ENCODE measurements at regions not wholly inside any gene's neighbourhood (a gene's known extent, or its start where the extent isn't known, plus 50 kb on each side); places are given as distances from the start of the nearest gene placed in this dataset.

DNA sequence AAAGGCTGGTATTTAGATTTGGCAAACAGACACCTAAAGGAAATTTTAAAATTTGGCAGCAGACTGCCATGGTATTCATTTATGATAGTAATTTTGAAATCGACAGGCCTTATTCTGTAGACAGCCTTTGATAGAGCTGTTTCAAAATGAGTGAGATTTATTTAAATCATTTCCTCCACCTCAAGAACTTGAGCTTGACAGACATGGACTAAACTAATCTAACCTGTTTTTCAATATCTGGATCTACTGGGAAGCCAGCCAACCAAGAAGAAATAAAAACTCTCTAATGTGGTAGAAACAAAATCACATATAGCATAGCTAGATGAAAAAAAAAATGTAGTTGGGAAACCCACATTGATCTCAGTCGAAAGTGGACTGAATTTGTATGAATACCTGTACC is 56.9 kb upstream of the RASA1 start:
- no peak overlapping the region for H3K56ac ChIP-seq (ENCODE audit: extremely low read depth, insufficient read depth, low read length)
- H3K4me2 ChIP-seq (ENCODE audit: low read depth, low read length), result no peak overlapping the region
- H4K91ac ChIP-seq (ENCODE audit: insufficient read depth, low read depth, low read length), result no peak overlapping the region
- H3K9me1 ChIP-seq (ENCODE audit: insufficient read depth, low read length), result no peaks in the 10 kb centered on the region
- ATAC-seq (ENCODE audit: low read depth) (no peak), DNase-seq (no peak)
- H3K18ac ChIP-seq (ENCODE audit: low read depth, low read length), result no peak overlapping the region
- no peak overlapping the region for H2BK5ac ChIP-seq (ENCODE audit: low read depth, low read length, poor library complexity, severe bottlenecking)
- H3K27me3 ChIP-seq (ENCODE audit: control insufficient read depth, insufficient read depth, low read length), result no peaks in the 10 kb centered on the region
- H2BK15ac ChIP-seq (ENCODE audit: low read depth, low read length), result no peak overlapping the region
- no TSS peak for BruUV-seq (replicated peaks)
- no peaks in the 10 kb centered on the region for H3K9me3 ChIP-seq (ENCODE audit: control insufficient read depth, insufficient read depth, low read length)
- H3K27ac ChIP-seq (ENCODE audit: insufficient read depth, low read length), result no peak overlapping the region
- H2BK20ac ChIP-seq (ENCODE audit: low read depth, low read length), result no peak overlapping the region
- TF ChIP-seq MXI1 (IDR thresholded peaks at IDR 0.05; ENCODE audit: borderline replicate concordance, low read depth, low read length) (no peak), RFX5 (IDR thresholded peaks at IDR 0.05; ENCODE audit: low read depth, low read length) (no peak), RCOR1 (IDR thresholded peaks at IDR 0.05; ENCODE audit: insufficient replicate concordance, low read length) (no peak), CEBPB (IDR thresholded peaks at IDR 0.05; ENCODE audit: low read depth, low read length) (no peak), CHD1 (IDR thresholded peaks at IDR 0.05; ENCODE audit: low read depth, low read length) (no peak), BHLHE40 (IDR thresholded peaks at IDR 0.05; ENCODE audit: low read depth, low read length) (no peak), RAD21 (IDR thresholded peaks at IDR 0.05; ENCODE audit: low read length) (no peak), POLR2A (IDR thresholded peaks at IDR 0.05; ENCODE audit: low read depth, low read length) (no peak), MAZ (IDR thresholded peaks at IDR 0.05; ENCODE audit: borderline replicate concordance, low read depth, low read length) (no peak), MAFK (IDR thresholded peaks at IDR 0.05; ENCODE audit: low read depth, low read length) (no peak)
- TF ChIP-seq, protein P1, sequence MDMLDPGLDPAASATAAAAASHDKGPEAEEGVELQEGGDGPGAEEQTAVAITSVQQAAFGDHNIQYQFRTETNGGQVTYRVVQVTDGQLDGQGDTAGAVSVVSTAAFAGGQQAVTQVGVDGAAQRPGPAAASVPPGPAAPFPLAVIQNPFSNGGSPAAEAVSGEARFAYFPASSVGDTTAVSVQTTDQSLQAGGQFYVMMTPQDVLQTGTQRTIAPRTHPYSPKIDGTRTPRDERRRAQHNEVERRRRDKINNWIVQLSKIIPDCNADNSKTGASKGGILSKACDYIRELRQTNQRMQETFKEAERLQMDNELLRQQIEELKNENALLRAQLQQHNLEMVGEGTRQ (IDR thresholded peaks at IDR 0.05; ENCODE audit: low read depth, low read length), result no peak
- TF ChIP-seq, protein P2, sequence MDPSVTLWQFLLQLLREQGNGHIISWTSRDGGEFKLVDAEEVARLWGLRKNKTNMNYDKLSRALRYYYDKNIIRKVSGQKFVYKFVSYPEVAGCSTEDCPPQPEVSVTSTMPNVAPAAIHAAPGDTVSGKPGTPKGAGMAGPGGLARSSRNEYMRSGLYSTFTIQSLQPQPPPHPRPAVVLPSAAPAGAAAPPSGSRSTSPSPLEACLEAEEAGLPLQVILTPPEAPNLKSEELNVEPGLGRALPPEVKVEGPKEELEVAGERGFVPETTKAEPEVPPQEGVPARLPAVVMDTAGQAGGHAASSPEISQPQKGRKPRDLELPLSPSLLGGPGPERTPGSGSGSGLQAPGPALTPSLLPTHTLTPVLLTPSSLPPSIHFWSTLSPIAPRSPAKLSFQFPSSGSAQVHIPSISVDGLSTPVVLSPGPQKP (IDR thresholded peaks at IDR 0.05; ENCODE audit: borderline replicate concordance, low read depth, low read length), result no peak
- ChIA-PET CTCF (interaction anchor here (0.6 kb wide), 1 partner anchor 208 kb away, joined by 3 read pairs; no protein-coding TSS in a partner anchor), POLR2A (ENCODE audit: unreplicated experiment) (no interaction called here)
- dilution Hi-C loops (cut with HindIII; ENCODE audit: low sequenced_read_pairs, unreplicated experiment) (no loop called here), in situ Hi-C loops (cut with MboI; ENCODE audit: low sequenced_read_pairs) (no loop called here), intact Hi-C loops (cut with micrococcal nuclease) (no loop called here)
- no peak overlapping the region for H2AFZ ChIP-seq (replicated peaks; ENCODE audit: low read length, poor library complexity)
- no peaks in the 10 kb centered on the region for H3K36me3 ChIP-seq (ENCODE audit: control insufficient read depth, insufficient read depth, low read length)
- WGBS, 2 experiments (ENCODE audit: extremely low coverage in 2 of 2, insufficient read length in 1 of 2), result no CpG with 5 or more reads among the region's 2 CpGs
- H2AK5ac ChIP-seq (ENCODE audit: low read depth, low read length), result no peak overlapping the region
- no peaks in the 10 kb centered on the region for H4K20me1 ChIP-seq (ENCODE audit: insufficient read depth, low read length)
- H3K4me1 ChIP-seq (ENCODE audit: control insufficient read depth, insufficient read depth, low read length), result peaks cover 2% of the 10 kb centered on the region; the same call in 1 of the 2 replicates
- no peak overlapping the region for H2AK9ac ChIP-seq (replicated peaks; ENCODE audit: low read depth, low read length, poor library complexity)
- no peak overlapping the region for H3K9ac ChIP-seq (ENCODE audit: low read depth, low read length)
- no peak overlapping the region for H3K14ac ChIP-seq (replicated peaks; ENCODE audit: low read depth, low read length)
- H2BK120ac ChIP-seq (ENCODE audit: low read depth, low read length), result no peak overlapping the region
- no peaks in the 10 kb centered on the region for H3K79me1 ChIP-seq (ENCODE audit: low read depth in 1 of 2, low read length in 2 of 2)
- no peak overlapping the region for H4K5ac ChIP-seq (ENCODE audit: low read depth, low read length)
- no peak overlapping the region for H4K8ac ChIP-seq (ENCODE audit: low read depth in 2 of 2, low read length in 2 of 2)
- H3K4ac ChIP-seq (ENCODE audit: low read depth, low read length), result no peak overlapping the region
- no peak overlapping the region for H3K23ac ChIP-seq (ENCODE audit: low read depth, low read length)
- H3K4me3 ChIP-seq (ENCODE audit: insufficient read depth, low read depth, low read length), result no peak overlapping the region
